C4-2B (cell line): ENCODE measurements at regions not wholly inside any gene's neighbourhood (a gene's known extent, or its start where the extent isn't known, plus 50 kb on each side); places are given as distances from the start of the nearest gene placed in this dataset.

Source experiments
- CTCF ChIP-seq: fragments of 450-650 bp; conservative IDR thresholded peaks from 2 replicates; pipeline ENCODE4 v1.5.1; 2017; ENCODE audit warnings: mild to moderate bottlenecking
- ZFX ChIP-seq: fragments of 450-650 bp; IDR thresholded peaks from 2 replicates; pipeline ENCODE4 v1.6.1; 2017

GRCh38 chr5:3740546-3741373, 145.1 kb downstream of the IRX1 start:
- no peak for TF ChIP-seq CTCF
- no peak for TF ChIP-seq ZFX
